ENCODE measurements at regions not wholly inside any gene's neighbourhood (a gene's known extent, or its start where the extent isn't known, plus 50 kb on each side); places are given as distances from the start of the nearest gene placed in this dataset.

- WGBS, 5 donors = 88 to 95% (median 92%) methylated on average over 4 of the region's 4 CpGs
- intact Hi-C loops (cut with DNase I; ENCODE audit: low total_unique reads) = no loop called here
- no peak for DNase-seq
- H3K27ac ChIP-seq = no peak overlapping the region
- H3K27me3 ChIP-seq (replicated peaks in 1 of 7) = no peaks in the 10 kb centered on the region
- no peak for TF ChIP-seq CTCF (IDR thresholded peaks at IDR 0.05 in 8 of 11, conservative IDR thresholded peaks at IDR 0.05 in 3 of 11)
- TF ChIP-seq POLR2AphosphoS5 (IDR thresholded peaks at IDR 0.05) = no peak
- H3K9me3 ChIP-seq = peaks cover 0 to 7% (median 0%) of the 10 kb centered on the region in 8 donors
- no peaks in the 10 kb centered on the region for H3K36me3 ChIP-seq
- no peak overlapping the region for H3K4me3 ChIP-seq
- H3K4me1 ChIP-seq = no peaks in the 10 kb centered on the region
Measured at GRCh38 chr7:41303709-41304108, 399.2 kb downstream of the INHBA start.

GRCh38 chr7:41298409-41298808 lies 404.5 kb downstream of the INHBA start:
- H3K36me3 ChIP-seq = no peaks in the 10 kb centered on the region
- no peak overlapping the region for H3K4me3 ChIP-seq
- no peak for TF ChIP-seq POLR2AphosphoS5 (IDR thresholded peaks at IDR 0.05)
- no peak for TF ChIP-seq POLR2A (IDR thresholded peaks at IDR 0.05)
- TF ChIP-seq CTCF (IDR thresholded peaks at IDR 0.05 in 8 of 11, conservative IDR thresholded peaks at IDR 0.05 in 3 of 11) = no peak
- H3K27ac ChIP-seq = no peak overlapping the region
- WGBS, 5 donors = 79 to 87% (median 86%) methylated on average over 2 of the region's 2 CpGs
- no peak for DNase-seq
- H3K4me1 ChIP-seq = no peaks in the 10 kb centered on the region
- intact Hi-C loops (cut with DNase I; ENCODE audit: low total_unique reads) = no loop called here
- no peaks in the 10 kb centered on the region for H3K9me3 ChIP-seq
- H3K27me3 ChIP-seq (replicated peaks in 1 of 7) = no peaks in the 10 kb centered on the region

- no peak for TF ChIP-seq POLR2A (IDR thresholded peaks at IDR 0.05)
- TF ChIP-seq POLR2AphosphoS5 (IDR thresholded peaks at IDR 0.05) = no peak
- no peak for TF ChIP-seq CTCF (IDR thresholded peaks at IDR 0.05 in 8 of 11, conservative IDR thresholded peaks at IDR 0.05 in 3 of 11)
- no peak overlapping the region for H3K27ac ChIP-seq
- no peaks in the 10 kb centered on the region for H3K4me1 ChIP-seq
- no peak for DNase-seq
- WGBS, 5 donors = 80 to 88% (median 82%) methylated on average over 6 of the region's 6 CpGs
- H3K9me3 ChIP-seq = no peaks in the 10 kb centered on the region
- intact Hi-C loops (cut with DNase I; ENCODE audit: low total_unique reads) = no loop called here
- H3K27me3 ChIP-seq (replicated peaks in 1 of 7) = no peaks in the 10 kb centered on the region
- no peak overlapping the region for H3K4me3 ChIP-seq
- H3K36me3 ChIP-seq = no peaks in the 10 kb centered on the region
Measured at GRCh38 chr7:41297166-41297565, 405.7 kb downstream of the INHBA start.

- no peak for DNase-seq
- no peak for TF ChIP-seq POLR2AphosphoS5 (IDR thresholded peaks at IDR 0.05)
- no peak for TF ChIP-seq POLR2A (IDR thresholded peaks at IDR 0.05)
- Histone ChIP-seq H3K27me3 (replicated peaks in 1 of 7) (no peaks in the 10 kb centered on the region), H3K4me1 (no peaks in the 10 kb centered on the region), H3K4me3 (no peak overlapping the region), H3K36me3 (no peaks in the 10 kb centered on the region), H3K27ac (no peak overlapping the region), H3K9me3 (no peaks in the 10 kb centered on the region)
- 69 to 89% (median 84%) methylated on average over 1 of the region's 1 CpG for WGBS, 5 donors
- intact Hi-C loops (cut with DNase I; ENCODE audit: low total_unique reads) = no loop called here
Measured at GRCh38 chr7:41295455-41295815, 407.5 kb downstream of the INHBA start.
